GM23248 (cell line): ENCODE measurements at regions not wholly inside any gene's neighbourhood (a gene's known extent, or its start where the extent isn't known, plus 50 kb on each side); places are given as distances from the start of the nearest gene placed in this dataset.

ENCODE experiments used
- EZH2 ChIP-seq: fragments of 200-600 bp; sonication (generic); IDR thresholded peaks from 2 replicates; pipeline ENCODE4 v1.6.1; 2018; ENCODE audit warnings: antibody characterized with exemption, mild to moderate bottlenecking; ENCODE audit not compliant: insufficient read depth, poor library complexity, severe bottlenecking
- EZH2phosphoT487 ChIP-seq: fragments of 200-600 bp; sonication (generic); IDR thresholded peaks from 2 replicates; pipeline ENCODE4 v1.6.1; 2018; ENCODE audit warnings: antibody characterized with exemption, moderate library complexity, mild to moderate bottlenecking, low read depth; ENCODE audit not compliant: insufficient read depth

DNA sequence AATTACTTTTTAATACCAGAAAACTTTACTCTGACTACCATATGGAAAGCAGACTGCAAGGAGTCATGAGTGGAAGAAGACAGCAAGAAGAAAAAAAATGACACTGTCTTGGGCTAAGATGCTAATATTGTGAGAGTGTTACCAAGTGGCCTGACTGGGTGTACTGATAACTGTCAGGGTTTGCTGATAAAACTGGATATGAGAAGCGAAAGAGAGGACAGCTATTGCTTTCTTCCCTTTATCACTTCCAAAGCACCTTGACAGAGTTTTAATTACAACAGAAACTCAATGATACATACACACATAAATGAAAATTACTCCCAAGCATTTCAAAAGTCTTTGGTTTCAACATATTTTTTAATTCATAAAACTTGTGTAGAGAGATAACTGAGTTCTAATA lies 368.5 kb downstream of the ZEB2 start:
- TF ChIP-seq EZH2phosphoT487: no peak
- TF ChIP-seq EZH2: no peak
